DND-41 (cell line): ENCODE measurements at regions not wholly inside any gene's neighbourhood (a gene's known extent, or its start where the extent isn't known, plus 50 kb on each side); places are given as distances from the start of the nearest gene placed in this dataset.

Experiments
- EZH2 ChIP-seq: IDR thresholded peaks from 3 replicates; pipeline ENCODE4 v1.6.1; 2012; ENCODE audit warnings: borderline replicate concordance, low read depth, mild to moderate bottlenecking, moderate library complexity, low read length, inconsistent platforms; ENCODE audit not compliant: severe bottlenecking
- TF ChIP-seq, protein P1 (sequence below): IDR thresholded peaks from 2 replicates; pipeline ENCODE4 v1.5.1; 2012; ENCODE audit warnings: borderline replicate concordance, low read length, moderate library complexity, mild to moderate bottlenecking; ENCODE audit not compliant: poor library complexity, severe bottlenecking; ENCODE audit errors: extremely low read depth

DNA sequence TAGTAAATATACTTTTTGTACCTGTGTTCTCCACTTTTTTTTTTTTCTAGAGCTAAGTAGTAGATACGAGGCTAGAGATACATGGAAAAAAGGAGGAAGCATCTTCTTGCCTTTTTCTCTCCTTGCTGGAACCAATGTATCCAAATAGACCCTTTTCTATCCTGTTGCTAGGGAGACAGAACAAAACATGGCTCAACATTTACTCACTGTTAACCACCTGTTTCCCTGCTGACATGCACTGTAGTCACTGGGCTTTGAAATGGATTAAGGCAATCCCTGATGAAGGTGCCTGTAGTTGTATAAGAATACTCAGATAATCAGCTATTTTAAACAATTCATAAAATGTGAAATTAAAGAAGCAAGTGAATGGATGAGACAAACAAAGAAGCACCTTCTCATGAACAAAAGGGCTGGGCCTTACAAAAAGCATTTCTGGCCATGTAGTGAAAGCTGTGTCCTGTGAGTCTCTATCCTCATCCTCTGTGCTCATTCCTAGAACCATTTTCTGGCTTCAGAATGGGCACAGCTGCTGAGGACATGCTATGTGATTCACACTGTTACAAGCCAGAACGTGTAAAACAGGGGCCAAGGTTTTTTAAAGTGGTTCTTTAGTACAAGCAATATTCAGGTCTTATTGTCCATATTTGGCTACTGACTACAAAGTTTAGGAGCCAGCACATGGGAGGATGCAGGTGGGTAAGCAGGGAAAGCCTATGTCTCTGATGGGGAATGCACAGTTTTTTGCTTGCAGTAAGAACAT, 100.4 kb upstream of the NDN start:
- TF ChIP-seq, protein P1, sequence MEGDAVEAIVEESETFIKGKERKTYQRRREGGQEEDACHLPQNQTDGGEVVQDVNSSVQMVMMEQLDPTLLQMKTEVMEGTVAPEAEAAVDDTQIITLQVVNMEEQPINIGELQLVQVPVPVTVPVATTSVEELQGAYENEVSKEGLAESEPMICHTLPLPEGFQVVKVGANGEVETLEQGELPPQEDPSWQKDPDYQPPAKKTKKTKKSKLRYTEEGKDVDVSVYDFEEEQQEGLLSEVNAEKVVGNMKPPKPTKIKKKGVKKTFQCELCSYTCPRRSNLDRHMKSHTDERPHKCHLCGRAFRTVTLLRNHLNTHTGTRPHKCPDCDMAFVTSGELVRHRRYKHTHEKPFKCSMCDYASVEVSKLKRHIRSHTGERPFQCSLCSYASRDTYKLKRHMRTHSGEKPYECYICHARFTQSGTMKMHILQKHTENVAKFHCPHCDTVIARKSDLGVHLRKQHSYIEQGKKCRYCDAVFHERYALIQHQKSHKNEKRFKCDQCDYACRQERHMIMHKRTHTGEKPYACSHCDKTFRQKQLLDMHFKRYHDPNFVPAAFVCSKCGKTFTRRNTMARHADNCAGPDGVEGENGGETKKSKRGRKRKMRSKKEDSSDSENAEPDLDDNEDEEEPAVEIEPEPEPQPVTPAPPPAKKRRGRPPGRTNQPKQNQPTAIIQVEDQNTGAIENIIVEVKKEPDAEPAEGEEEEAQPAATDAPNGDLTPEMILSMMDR, result no peak
- TF ChIP-seq EZH2, result no peak
